ENCODE measurements at regions not wholly inside any gene's neighbourhood (a gene's known extent, or its start where the extent isn't known, plus 50 kb on each side); places are given as distances from the start of the nearest gene placed in this dataset.

DNA sequence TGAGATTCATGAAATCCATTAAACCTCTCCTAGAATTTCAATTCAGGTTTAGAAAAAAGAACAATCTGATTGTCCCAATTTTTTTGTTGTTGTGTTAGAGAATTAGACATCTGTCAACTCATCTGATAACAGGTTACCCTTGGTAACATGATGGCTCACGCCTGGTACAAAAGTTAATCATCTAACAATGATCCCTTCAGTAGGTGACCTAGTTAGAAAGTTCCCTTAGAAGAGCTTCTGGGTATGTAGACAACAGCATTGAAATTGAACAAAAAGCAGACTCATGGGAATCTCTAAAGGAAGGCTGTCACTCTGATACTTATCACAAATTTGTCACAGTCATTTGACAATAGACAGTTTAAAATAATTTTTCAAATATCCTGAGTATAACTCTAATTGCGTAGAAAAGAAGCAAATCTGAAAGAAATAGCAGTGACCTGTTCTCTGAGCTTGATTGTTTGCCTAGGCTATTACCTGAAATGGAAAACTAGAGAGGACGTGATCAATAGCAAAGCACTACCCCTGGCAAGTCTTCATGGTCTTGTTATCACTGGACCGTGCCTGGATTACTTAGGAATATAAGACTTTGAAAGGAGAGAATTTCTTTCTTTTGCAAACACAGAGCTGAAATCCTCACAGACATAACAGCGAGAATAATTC is 880.4 kb upstream of the AGA start:
- intact Hi-C loops (cut with micrococcal nuclease) = no loop called here
- no CpG with 5 or more reads among the region's 5 CpGs for whole genome bisulfite sequencing, 2 experiments (ENCODE audit: extremely low coverage in 2 of 2, insufficient read length in 1 of 2)
- H3K9me1 ChIP-seq (ENCODE audit: insufficient read depth, low read length) = no peaks in the 10 kb centered on the region
- no peaks in the 10 kb centered on the region for H4K20me1 ChIP-seq (ENCODE audit: insufficient read depth, low read length)
- H2BK20ac ChIP-seq (ENCODE audit: low read depth, low read length) = no peak overlapping the region
- no peak overlapping the region for H2BK120ac ChIP-seq (ENCODE audit: low read depth, low read length)
- CTCF ChIA-PET = no interaction called here
- H3K23ac ChIP-seq (ENCODE audit: low read depth, low read length) = no peak overlapping the region
- H3K4me2 ChIP-seq (ENCODE audit: low read depth, low read length) = no peak overlapping the region
- no peak overlapping the region for H4K5ac ChIP-seq (ENCODE audit: low read depth, low read length)
- no peak overlapping the region for H3K27ac ChIP-seq (ENCODE audit: insufficient read depth, low read length)
- H2AK5ac ChIP-seq (ENCODE audit: low read depth, low read length) = no peak overlapping the region
- H3K36me3 ChIP-seq (ENCODE audit: control insufficient read depth, insufficient read depth, low read length) = no peaks in the 10 kb centered on the region
- peaks cover 8% of the 10 kb centered on the region for H3K9me3 ChIP-seq (ENCODE audit: control insufficient read depth, insufficient read depth, low read length)
- no peak overlapping the region for H3K4me3 ChIP-seq (ENCODE audit: insufficient read depth, low read depth, low read length)
- H3K27me3 ChIP-seq (ENCODE audit: control insufficient read depth, insufficient read depth, low read length) = no peaks in the 10 kb centered on the region
- ATAC-seq (ENCODE audit: low read depth) = no peak
- no peaks in the 10 kb centered on the region for H3K4me1 ChIP-seq (ENCODE audit: control insufficient read depth, insufficient read depth, low read length)
- H4K8ac ChIP-seq (ENCODE audit: low read depth in 2 of 2, low read length in 2 of 2) = no peak overlapping the region
- no peak overlapping the region for H3K18ac ChIP-seq (ENCODE audit: low read depth, low read length)
- H3K4ac ChIP-seq (ENCODE audit: low read depth, low read length) = no peak overlapping the region
- TF ChIP-seq SMC3 (IDR thresholded peaks at IDR 0.05; ENCODE audit: low read depth, low read length) = no peak
- no peak for TF ChIP-seq RCOR1 (IDR thresholded peaks at IDR 0.05; ENCODE audit: insufficient replicate concordance, low read length)
- TF ChIP-seq CHD1 (IDR thresholded peaks at IDR 0.05; ENCODE audit: low read depth, low read length) = no peak
- H2AFZ ChIP-seq (replicated peaks; ENCODE audit: low read length, poor library complexity) = no peak overlapping the region
- H3K79me1 ChIP-seq (ENCODE audit: low read depth in 1 of 2, low read length in 2 of 2) = no peaks in the 10 kb centered on the region
- H3K56ac ChIP-seq (ENCODE audit: extremely low read depth, insufficient read depth, low read length) = no peak overlapping the region
- no peak overlapping the region for H3K9ac ChIP-seq (ENCODE audit: low read depth, low read length)
- BruUV-seq (replicated peaks) = no TSS peak
- H2AK9ac ChIP-seq (replicated peaks; ENCODE audit: low read depth, low read length, poor library complexity) = no peak overlapping the region
- POLR2A ChIA-PET (ENCODE audit: unreplicated experiment) = no interaction called here
- H4K91ac ChIP-seq (ENCODE audit: insufficient read depth, low read depth, low read length) = no peak overlapping the region
- no peak overlapping the region for H2BK15ac ChIP-seq (ENCODE audit: low read depth, low read length)
- in situ Hi-C loops (cut with MboI; ENCODE audit: low sequenced_read_pairs) = no loop called here
- dilution Hi-C loops (cut with HindIII; ENCODE audit: low sequenced_read_pairs, unreplicated experiment) = no loop called here
- no peak for DNase-seq
- no peak overlapping the region for H3K14ac ChIP-seq (replicated peaks; ENCODE audit: low read depth, low read length)
- H2BK5ac ChIP-seq (ENCODE audit: low read depth, low read length, poor library complexity, severe bottlenecking) = no peak overlapping the region

Measured in IMR-90 (cell line).